HG03066 (cell line): ENCODE measurements at regions not wholly inside any gene's neighbourhood (a gene's known extent, or its start where the extent isn't known, plus 50 kb on each side); places are given as distances from the start of the nearest gene placed in this dataset.

Experiments used
- ATAC-seq: cut with Tn5 transposase; IDR thresholded peaks from one replicate; pipeline ENCODE4 v1.9.1; 2021; ENCODE audit warnings: low read depth; ENCODE audit not compliant: unreplicated experiment

- no peak for ATAC-seq
These were observed 456.3 kb upstream of the RGS6 start for GRCh38 chr14:71475916-71476315.

GRCh38 chr14:71478542-71478941 lies 453.7 kb upstream of the RGS6 start:
- ATAC-seq = no peak

- no peak for ATAC-seq
These were observed 451.1 kb upstream of the RGS6 start for GRCh38 chr14:71481021-71481654.

GRCh38 chr14:71482671-71483070 lies 449.6 kb upstream of the RGS6 start:
- no peak for ATAC-seq

GRCh38 chr14:71483154-71483553 lies 449.1 kb upstream of the RGS6 start:
- no peak for ATAC-seq

GRCh38 chr14:71485833-71486232 lies 446.4 kb upstream of the RGS6 start:
- no peak for ATAC-seq

GRCh38 chr14:71486279-71486678 lies 445.9 kb upstream of the RGS6 start:
- ATAC-seq = no peak

GRCh38 chr14:71487449-71487848 lies 444.8 kb upstream of the RGS6 start:
- no peak for ATAC-seq

- ATAC-seq = no peak
These were observed 444.3 kb upstream of the RGS6 start for GRCh38 chr14:71487941-71488340.

- ATAC-seq = no peak
These were observed 443.5 kb upstream of the RGS6 start for GRCh38 chr14:71488703-71489191.

GRCh38 chr14:71489742-71490141 lies 442.5 kb upstream of the RGS6 start:
- ATAC-seq = no peak

GRCh38 chr14:71491931-71492330 lies 440.3 kb upstream of the RGS6 start:
- no peak for ATAC-seq

GRCh38 chr14:71492346-71492745 lies 439.9 kb upstream of the RGS6 start:
- no peak for ATAC-seq

GRCh38 chr14:71497645-71498086 lies 434.6 kb upstream of the RGS6 start:
- peak; percentile 81 for ATAC-seq

GRCh38 chr14:71498212-71498611 lies 434.0 kb upstream of the RGS6 start:
- ATAC-seq = peak; percentile 29

GRCh38 chr14:71499018-71499417 lies 433.2 kb upstream of the RGS6 start:
- no peak for ATAC-seq

GRCh38 chr14:71507681-71508080 lies 424.5 kb upstream of the RGS6 start:
- ATAC-seq = no peak

GRCh38 chr14:71508901-71509300 lies 423.3 kb upstream of the RGS6 start:
- ATAC-seq = no peak

GRCh38 chr14:71511152-71511551 lies 421.1 kb upstream of the RGS6 start:
- no peak for ATAC-seq

- ATAC-seq = no peak
These were observed 417.0 kb upstream of the RGS6 start for GRCh38 chr14:71514941-71515919.
